ENCODE measurements at regions not wholly inside any gene's neighbourhood (a gene's known extent, or its start where the extent isn't known, plus 50 kb on each side); places are given as distances from the start of the nearest gene placed in this dataset.

GRCh38 chr5:24712947-24713346, 68.2 kb upstream of the CDH10 start:
- Histone ChIP-seq H3K14ac (ENCODE audit: insufficient read length) (no peak overlapping the region), H2BK120ac (replicated peaks; ENCODE audit: low read depth, low read length) (no peak overlapping the region), H3K27ac (ENCODE audit: low read depth, low read length) (no peak overlapping the region), H2AFZ (ENCODE audit: low read length) (no peak overlapping the region), H3K9ac (replicated peaks in 1 of 4; ENCODE audit: extremely low read depth in 1 of 4, low read depth in 3 of 4, low read length in 3 of 4) (no peak overlapping the region), H2BK5ac (ENCODE audit: low read depth, low read length) (no peak overlapping the region), H3K18ac (ENCODE audit: extremely low read depth, low read length) (no peak overlapping the region), H3K23me2 (ENCODE audit: low read depth, low read length) (no peaks in the 10 kb centered on the region; the same call in 1 of the 2 replicates), H3K79me2 (ENCODE audit: control insufficient read depth in 1 of 2, insufficient read depth in 2 of 2, low read length in 2 of 2) (no peaks in the 10 kb centered on the region), H3K4me2 (ENCODE audit: insufficient read depth in 1 of 2, low read depth in 2 of 2, low read length in 2 of 2) (no peak overlapping the region), H3K27me3 (replicated peaks in 1 of 4; ENCODE audit: control insufficient read depth in 3 of 4, extremely low read depth in 1 of 4, insufficient read depth in 3 of 4, low read length in 3 of 4) (no peaks in the 10 kb centered on the region), H3K9me3 (ENCODE audit: insufficient read depth in 2 of 2, low read depth in 1 of 2, low read length in 1 of 2) (no peaks in the 10 kb centered on the region), H4K20me1 (replicated peaks in 1 of 2; ENCODE audit: control insufficient read depth in 1 of 2, insufficient read depth in 2 of 2, low read length in 2 of 2) (no peaks in the 10 kb centered on the region), H3K23ac (ENCODE audit: insufficient read length) (no peak overlapping the region), H4K8ac (ENCODE audit: extremely low read depth, insufficient read depth, low read length) (no peak overlapping the region), H3K36me3 (ENCODE audit: control insufficient read depth in 2 of 4, insufficient read depth in 4 of 4, low read length in 3 of 4) (no peaks in the 10 kb centered on the region), H2AK5ac (ENCODE audit: low read depth, low read length) (no peak overlapping the region), H3K4me3 (ENCODE audit: extremely low read depth in 1 of 4, insufficient read depth in 2 of 4, low read depth in 3 of 4, low read length in 4 of 4) (no peak overlapping the region), H2BK15ac (ENCODE audit: low read length) (no peak overlapping the region), H4K5ac (ENCODE audit: insufficient read length, low read depth, low read length) (no peak overlapping the region), H3K4ac (replicated peaks; ENCODE audit: insufficient read length, low read depth, low read length) (no peak overlapping the region), H2BK12ac (ENCODE audit: low read depth, low read length) (no peak overlapping the region), H2BK20ac (ENCODE audit: low read length) (no peak overlapping the region), H3K79me1 (ENCODE audit: low read depth, low read length) (no peaks in the 10 kb centered on the region), H3K4me1 (replicated peaks in 1 of 4; ENCODE audit: control insufficient read depth in 3 of 4, insufficient read depth in 4 of 4, low read length in 3 of 4) (no peaks in the 10 kb centered on the region), H3K56ac (replicated peaks; ENCODE audit: insufficient read length, low read depth, low read length) (no peak overlapping the region), H4K91ac (replicated peaks; ENCODE audit: insufficient read length, low read length) (no peak overlapping the region)
- ChIA-PET POLR2A (ENCODE audit: partially characterized antibody) (no interaction called here), CTCF (ENCODE audit: partially characterized antibody) (no interaction called here)
- 43% methylated on average over 2 of the region's 2 CpGs; no CpG with 5 or more reads in 1 of the 2 experiments for WGBS, 2 experiments (ENCODE audit: extremely low coverage in 1 of 2, insufficient coverage in 1 of 2, insufficient read length in 1 of 2, insufficient replicate concordance in 2 of 2, low coverage in 1 of 2, low lambda C conversion rate in 2 of 2, missing lambda C conversion rate in 1 of 2)
- no peak for FAIRE-seq
- no peak for DNase-seq (ENCODE audit: low read depth in 1 of 2, low spot score in 2 of 2)
- TF ChIP-seq HDAC2 (IDR thresholded peaks at IDR 0.05; ENCODE audit: borderline replicate concordance in 1 of 2, low read depth in 2 of 2, low read length in 2 of 2) (no peak), SP4 (IDR thresholded peaks at IDR 0.05; ENCODE audit: low read length) (no peak), BRCA1 (IDR thresholded peaks at IDR 0.05; ENCODE audit: low read depth, low read length) (no peak), CHD1 (IDR thresholded peaks at IDR 0.05; ENCODE audit: low read depth, low read length) (no peak), NANOG (IDR thresholded peaks at IDR 0.05; ENCODE audit: insufficient read depth, low read depth, low read length, poor library complexity, severe bottlenecking) (no peak), TAF1 (IDR thresholded peaks at IDR 0.05; ENCODE audit: low read depth, low read length) (no peak), FOSL1 (IDR thresholded peaks at IDR 0.05; ENCODE audit: insufficient read depth, low read depth, low read length) (no peak), ATF3 (IDR thresholded peaks at IDR 0.05; ENCODE audit: insufficient read depth, low read depth, low read length) (no peak), HDAC6 (IDR thresholded peaks at IDR 0.05; ENCODE audit: low read depth, low read length) (no peak), ASH2L (IDR thresholded peaks at IDR 0.05; ENCODE audit: low read length) (no peak), EP300 (IDR thresholded peaks at IDR 0.05; ENCODE audit: borderline replicate concordance in 1 of 2, low read depth in 2 of 2, low read length in 2 of 2) (no peak), KDM1A (IDR thresholded peaks at IDR 0.05; ENCODE audit: borderline replicate concordance, low read length) (no peak), SIX5 (IDR thresholded peaks at IDR 0.05; ENCODE audit: low read depth, low read length) (no peak), BCL11A (IDR thresholded peaks at IDR 0.05; ENCODE audit: low read depth in 2 of 2, low read length in 2 of 2) (no peak), CHD2 (IDR thresholded peaks at IDR 0.05; ENCODE audit: low read length) (no peak)

Measured in H1 (cell line).